HEK293 (cell line): ENCODE measurements at regions not wholly inside any gene's neighbourhood (a gene's known extent, or its start where the extent isn't known, plus 50 kb on each side); places are given as distances from the start of the nearest gene placed in this dataset.

Experiments
- FEZF1 ChIP-seq: fragments of 450-650 bp; formaldehyde crosslinking; IDR thresholded peaks from 2 replicates; pipeline ENCODE4 v1.5.1; 2016; ENCODE audit warnings: missing biosample characterization, missing genetic modification characterization
- ZNF114 ChIP-seq: fragments of 450-650 bp; formaldehyde crosslinking; IDR thresholded peaks from 2 replicates; pipeline ENCODE4 v1.5.0; 2017; ENCODE audit warnings: missing biosample characterization, missing genetic modification characterization
- ZNF184 ChIP-seq: fragments of 450-650 bp; IDR thresholded peaks from 2 replicates; pipeline ENCODE4 v1.5.1; 2018; ENCODE audit warnings: missing biosample characterization, mild to moderate bottlenecking, missing genetic modification characterization
- ZNF274 ChIP-seq, 2 experiments: fragments of 200-500 bp in 1 of 2; fragments of 450-650 bp in 1 of 2; sonication (Bioruptor generic) in 1 of 2; formaldehyde crosslinking in 1 of 2; IDR thresholded peaks; 2 replicates each; pipeline versions ENCODE4 v1.5.1 to v1.6.1; 2014 to 2016; ENCODE audit warnings: borderline replicate concordance in 1 of 2, inconsistent platforms in 1 of 2, low read length in 1 of 2, missing biosample characterization in 1 of 2, missing genetic modification characterization in 1 of 2
- ZNF292 ChIP-seq: fragments of 450-650 bp; formaldehyde crosslinking; IDR thresholded peaks from 2 replicates; pipeline ENCODE4 v1.5.1; 2016; ENCODE audit warnings: low read depth, missing biosample characterization, missing genetic modification characterization, borderline replicate concordance
- ZNF324 ChIP-seq: fragments of 450-650 bp; formaldehyde crosslinking; IDR thresholded peaks from 2 replicates; pipeline ENCODE4 v1.5.1; 2016; ENCODE audit warnings: missing biosample characterization, missing genetic modification characterization
- ZNF639 ChIP-seq: fragments of 450-650 bp; formaldehyde crosslinking; IDR thresholded peaks from 2 replicates; pipeline ENCODE4 v1.5.1; 2016; ENCODE audit warnings: missing biosample characterization, missing genetic modification characterization
- ZNF677 ChIP-seq: fragments of 450-650 bp; IDR thresholded peaks from 2 replicates; pipeline ENCODE4 v1.5.0; 2018; ENCODE audit warnings: missing biosample characterization, mild to moderate bottlenecking, missing genetic modification characterization, moderate library complexity
- ZSCAN5A ChIP-seq: fragments of 450-650 bp; formaldehyde crosslinking; IDR thresholded peaks from 2 replicates; pipeline ENCODE4 v1.5.1; 2016; ENCODE audit warnings: missing biosample characterization, missing genetic modification characterization
- TF ChIP-seq, protein P1 (sequence below): fragments of 450-650 bp; formaldehyde crosslinking; IDR thresholded peaks from 2 replicates; pipeline ENCODE4 v1.5.1; 2016; ENCODE audit warnings: missing biosample characterization, missing genetic modification characterization

DNA sequence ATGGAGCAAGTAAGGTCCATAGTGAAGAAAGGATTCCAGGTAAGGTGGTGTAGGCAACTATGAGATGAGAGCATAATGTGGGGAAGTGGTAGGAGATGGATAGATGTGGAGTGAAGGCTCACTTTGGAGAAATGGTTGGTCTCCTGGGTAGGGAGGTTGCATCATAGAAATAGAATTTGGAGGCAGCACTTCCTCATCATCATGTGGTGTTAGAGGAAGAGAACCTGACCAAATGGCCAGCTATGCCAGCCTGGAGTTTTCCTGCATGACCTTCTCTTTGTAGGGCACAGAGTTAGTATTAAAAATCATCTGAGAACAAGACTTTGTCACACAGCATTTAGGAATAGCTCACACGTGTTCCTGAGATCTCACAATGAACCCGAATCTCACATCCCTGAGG, 126.7 kb upstream of the CXCL12 start:
- TF ChIP-seq ZNF114, result no peak
- no peak for TF ChIP-seq FEZF1
- no peak for TF ChIP-seq ZNF292
- TF ChIP-seq, protein P1, sequence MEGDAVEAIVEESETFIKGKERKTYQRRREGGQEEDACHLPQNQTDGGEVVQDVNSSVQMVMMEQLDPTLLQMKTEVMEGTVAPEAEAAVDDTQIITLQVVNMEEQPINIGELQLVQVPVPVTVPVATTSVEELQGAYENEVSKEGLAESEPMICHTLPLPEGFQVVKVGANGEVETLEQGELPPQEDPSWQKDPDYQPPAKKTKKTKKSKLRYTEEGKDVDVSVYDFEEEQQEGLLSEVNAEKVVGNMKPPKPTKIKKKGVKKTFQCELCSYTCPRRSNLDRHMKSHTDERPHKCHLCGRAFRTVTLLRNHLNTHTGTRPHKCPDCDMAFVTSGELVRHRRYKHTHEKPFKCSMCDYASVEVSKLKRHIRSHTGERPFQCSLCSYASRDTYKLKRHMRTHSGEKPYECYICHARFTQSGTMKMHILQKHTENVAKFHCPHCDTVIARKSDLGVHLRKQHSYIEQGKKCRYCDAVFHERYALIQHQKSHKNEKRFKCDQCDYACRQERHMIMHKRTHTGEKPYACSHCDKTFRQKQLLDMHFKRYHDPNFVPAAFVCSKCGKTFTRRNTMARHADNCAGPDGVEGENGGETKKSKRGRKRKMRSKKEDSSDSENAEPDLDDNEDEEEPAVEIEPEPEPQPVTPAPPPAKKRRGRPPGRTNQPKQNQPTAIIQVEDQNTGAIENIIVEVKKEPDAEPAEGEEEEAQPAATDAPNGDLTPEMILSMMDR (tag by site-specific recombination), result no peak
- no peak for TF ChIP-seq ZNF324 (tag by site-specific recombination)
- TF ChIP-seq ZNF274 (IDR thresholded peaks at IDR 0.05; ENCODE audit: low read length), result no peak
- no peak for TF ChIP-seq ZNF274 (tag by site-specific recombination; IDR thresholded peaks at IDR 0.05; ENCODE audit: borderline replicate concordance)
- TF ChIP-seq ZNF677, result no peak
- TF ChIP-seq ZSCAN5A (tag by site-specific recombination), result no peak
- no peak for TF ChIP-seq ZNF639
- no peak for TF ChIP-seq ZNF184 (tag by site-specific recombination)
